ENCODE measurements at regions not wholly inside any gene's neighbourhood (a gene's known extent, or its start where the extent isn't known, plus 50 kb on each side); places are given as distances from the start of the nearest gene placed in this dataset. TPM values are rescaled to one million over a fixed set of nuclear protein-coding genes. Genes with fewer than 3 reads are reported as not detected.

DNA sequence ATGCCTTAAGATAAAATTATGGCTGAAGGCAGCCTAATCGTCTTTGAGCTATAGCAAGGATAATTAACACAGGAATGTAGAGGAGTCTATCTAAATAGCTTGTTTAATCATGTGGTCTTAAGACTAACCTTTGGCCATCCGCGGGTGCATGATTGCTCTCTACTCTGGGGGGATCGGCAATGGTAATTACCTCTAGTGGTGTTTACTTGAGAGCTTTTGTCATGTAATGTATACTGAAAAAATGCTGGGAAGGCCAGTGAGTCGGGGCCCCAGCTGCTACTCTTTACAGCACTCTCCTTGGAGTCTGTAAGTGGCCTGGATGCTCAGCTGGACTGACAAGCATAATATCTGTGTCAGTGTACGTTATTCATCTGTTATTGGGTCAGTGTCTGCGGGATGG, 65.5 kb upstream of the GNPDA2 start:
- dilution Hi-C loops (cut with MboI; ENCODE audit: extremely low pct_ligation_motif_present, low sequenced_read_pairs) (no loop called here), intact Hi-C loops (cut with micrococcal nuclease) (no loop called here)
- peaks cover 3% of the 10 kb centered on the region for H3K9me3 ChIP-seq (replicated peaks; ENCODE audit: control insufficient read depth, insufficient read depth, low read length)
- no peak overlapping the region for H3K27ac ChIP-seq (ENCODE audit: insufficient read depth, low read depth, low read length)
- no TSS peak for BruUV-seq (replicated peaks)
- H2AFZ ChIP-seq (ENCODE audit: low read depth, low read length) = no peak overlapping the region
- H3K4me2 ChIP-seq (ENCODE audit: insufficient read depth, low read length) = no peak overlapping the region
- FAIRE-seq = no peak
- no peaks in the 10 kb centered on the region for H4K20me1 ChIP-seq (replicated peaks; ENCODE audit: control insufficient read depth, extremely low read depth, insufficient read depth, low read length)
- H3K36me3 ChIP-seq (ENCODE audit: control insufficient read depth in 2 of 2, extremely low read depth in 1 of 2, insufficient read depth in 2 of 2, low read length in 2 of 2) = no peaks in the 10 kb centered on the region
- no peak overlapping the region for H3K4me3 ChIP-seq (replicated peaks in 1 of 3; ENCODE audit: insufficient read depth in 1 of 3, low read depth in 1 of 3, low read length in 3 of 3)
- no peaks in the 10 kb centered on the region for H3K79me2 ChIP-seq (ENCODE audit: control insufficient read depth, insufficient read depth, low read length)
- H3K27me3 ChIP-seq (ENCODE audit: control insufficient read depth in 2 of 2, insufficient read depth in 2 of 2, low read length in 2 of 2) = no peaks in the 10 kb centered on the region
- ChIA-PET CTCF (no interaction called here), POLR2A (no interaction called here)
- TF ChIP-seq JUN (IDR thresholded peaks at IDR 0.05; ENCODE audit: borderline replicate concordance, insufficient read depth, insufficient read length, low read depth) = no peak
- TF ChIP-seq, protein P1, sequence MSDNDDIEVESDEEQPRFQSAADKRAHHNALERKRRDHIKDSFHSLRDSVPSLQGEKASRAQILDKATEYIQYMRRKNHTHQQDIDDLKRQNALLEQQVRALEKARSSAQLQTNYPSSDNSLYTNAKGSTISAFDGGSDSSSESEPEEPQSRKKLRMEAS (IDR thresholded peaks at IDR 0.05; ENCODE audit: insufficient read depth, insufficient read length) = no peak
- no peak for TF ChIP-seq MYC (IDR thresholded peaks at IDR 0.05; ENCODE audit: low read depth, low read length)
- TF ChIP-seq GATA2 (IDR thresholded peaks at IDR 0.05; ENCODE audit: insufficient read depth, insufficient read length, low read depth, low read length) = no peak
- no peak for DNase-seq (ENCODE audit: low read depth, low spot score)
- no peaks in the 10 kb centered on the region for H3K9me1 ChIP-seq (replicated peaks; ENCODE audit: control insufficient read depth, extremely low read depth, insufficient read depth, low read length)
- no peak overlapping the region for H3K9ac ChIP-seq (replicated peaks; ENCODE audit: extremely low read depth, insufficient read depth, low read length)
- H3K4me1 ChIP-seq (ENCODE audit: control insufficient read depth, extremely low read depth, insufficient read depth, low read length) = no peaks in the 10 kb centered on the region

DNA sequence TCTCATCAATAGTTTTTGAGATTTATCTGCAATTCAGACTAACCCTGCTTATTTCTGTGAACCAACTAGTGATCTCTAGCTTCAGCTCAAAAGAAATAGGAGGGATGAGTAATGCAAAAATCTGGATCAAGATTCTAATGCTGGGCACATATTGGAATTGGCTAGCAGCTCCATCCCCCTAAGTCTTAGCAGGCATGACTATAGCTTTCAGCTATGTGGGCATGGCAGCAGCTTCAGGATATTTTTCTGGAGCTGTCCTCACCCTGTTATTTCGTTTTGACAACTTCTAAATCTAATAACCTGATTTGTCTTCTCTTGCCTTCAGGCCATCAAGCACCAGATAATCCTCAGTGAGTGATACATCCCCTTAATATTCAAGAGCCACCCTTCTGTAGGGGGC, 50.8 kb upstream of the GNPDA2 start:
- Histone ChIP-seq H3K4me1 (ENCODE audit: control insufficient read depth, extremely low read depth, insufficient read depth, low read length) (no peaks in the 10 kb centered on the region), H3K9me1 (replicated peaks; ENCODE audit: control insufficient read depth, extremely low read depth, insufficient read depth, low read length) (no peaks in the 10 kb centered on the region), H4K20me1 (replicated peaks; ENCODE audit: control insufficient read depth, extremely low read depth, insufficient read depth, low read length) (no peaks in the 10 kb centered on the region), H3K9me3 (replicated peaks; ENCODE audit: control insufficient read depth, insufficient read depth, low read length) (no peaks in the 10 kb centered on the region), H3K9ac (replicated peaks; ENCODE audit: extremely low read depth, insufficient read depth, low read length) (no peak overlapping the region), H3K79me2 (ENCODE audit: control insufficient read depth, insufficient read depth, low read length) (no peaks in the 10 kb centered on the region), H3K4me2 (ENCODE audit: insufficient read depth, low read length) (no peak overlapping the region), H3K27me3 (ENCODE audit: control insufficient read depth in 2 of 2, insufficient read depth in 2 of 2, low read length in 2 of 2) (no peaks in the 10 kb centered on the region), H3K36me3 (ENCODE audit: control insufficient read depth in 2 of 2, extremely low read depth in 1 of 2, insufficient read depth in 2 of 2, low read length in 2 of 2) (no peaks in the 10 kb centered on the region), H3K4me3 (replicated peaks in 1 of 3; ENCODE audit: insufficient read depth in 1 of 3, low read depth in 1 of 3, low read length in 3 of 3) (no peak overlapping the region), H3K27ac (ENCODE audit: insufficient read depth, low read depth, low read length) (no peak overlapping the region), H2AFZ (ENCODE audit: low read depth, low read length) (no peak overlapping the region)
- no peak for TF ChIP-seq POLR2A (IDR thresholded peaks at IDR 0.05; ENCODE audit: low read depth, low read length)
- dilution Hi-C loops (cut with MboI; ENCODE audit: extremely low pct_ligation_motif_present, low sequenced_read_pairs) (no loop called here), intact Hi-C loops (cut with micrococcal nuclease) (no loop called here)
- ChIA-PET CTCF (no interaction called here), POLR2A (no interaction called here)
- DNase-seq (ENCODE audit: low read depth, low spot score) (no peak), FAIRE-seq (no peak)
- no TSS peak for BruUV-seq (replicated peaks)

Small RNAs in the stretch of these regions (small RNA-seq; reads per million reads assigned to genes)
- gene RNU6-931P (ENCODE audit: insufficient read depth, insufficient read length, low read depth, low replicate concordance) = not detected

All from endothelial cell of umbilical vein (primary cell).